Stimulated activated CD4-positive, alpha-beta T cell treated with anti-CD3 and anti-CD28 coated beads, Interleukin-15, amount 100 ng/mL, for 48 hours (primary cell): ENCODE measurements at regions not wholly inside any gene's neighbourhood (a gene's known extent, or its start where the extent isn't known, plus 50 kb on each side); places are given as distances from the start of the nearest gene placed in this dataset.

Experiments used
- DNase-seq, 2 donors: peaks; one replicate each; pipeline ENCODE4 v3.0.0-alpha.2; 2020; ENCODE audit warnings: low read depth in 2 of 2

GRCh38 chr4:26104056-26104685 lies 190.2 kb downstream of the SMIM20 start:
- DNase-seq = no peak

- no peak for DNase-seq
Measured at GRCh38 chr4:26105337-26105736, 191.3 kb downstream of the SMIM20 start.

GRCh38 chr4:26105815-26106699 lies 192.0 kb downstream of the SMIM20 start:
- DNase-seq = no peak

GRCh38 chr4:26106776-26107175 lies 192.8 kb downstream of the SMIM20 start:
- no peak for DNase-seq

GRCh38 chr4:26108054-26108453 lies 194.0 kb downstream of the SMIM20 start:
- no peak for DNase-seq

GRCh38 chr4:26110493-26110892 lies 196.5 kb downstream of the SMIM20 start:
- no peak for DNase-seq

GRCh38 chr4:26113339-26113940 lies 199.4 kb downstream of the SMIM20 start:
- DNase-seq = no peak

GRCh38 chr4:26116057-26116456 lies 202.0 kb downstream of the SMIM20 start:
- no peak for DNase-seq

- DNase-seq = no peak
Measured at GRCh38 chr4:26120098-26120825, 200.6 kb upstream of the RBPJ start.

GRCh38 chr4:26122690-26123089 lies 198.1 kb upstream of the RBPJ start:
- no peak for DNase-seq

- no peak for DNase-seq
Measured at GRCh38 chr4:26124753-26125321, 196.0 kb upstream of the RBPJ start.

GRCh38 chr4:26126143-26126718 lies 194.6 kb upstream of the RBPJ start:
- DNase-seq = no peak

GRCh38 chr4:26126994-26127393 lies 193.8 kb upstream of the RBPJ start:
- no peak for DNase-seq

GRCh38 chr4:26127851-26128337 lies 192.9 kb upstream of the RBPJ start:
- DNase-seq = no peak

- DNase-seq = no peak
Measured at GRCh38 chr4:26130173-26130572, 190.6 kb upstream of the RBPJ start.

GRCh38 chr4:26130841-26131432 lies 189.9 kb upstream of the RBPJ start:
- no peak for DNase-seq

- no peak for DNase-seq
Measured at GRCh38 chr4:26131711-26132110, 189.1 kb upstream of the RBPJ start.

GRCh38 chr4:26132858-26133257 lies 188.0 kb upstream of the RBPJ start:
- no peak for DNase-seq

GRCh38 chr4:26133840-26134239 lies 187.0 kb upstream of the RBPJ start:
- DNase-seq = no peak

- DNase-seq = no peak
Measured at GRCh38 chr4:26135331-26135730, 185.5 kb upstream of the RBPJ start.

- DNase-seq = no peak
Measured at GRCh38 chr4:26136615-26137014, 184.2 kb upstream of the RBPJ start.
